ENCODE measurements at regions not wholly inside any gene's neighbourhood (a gene's known extent, or its start where the extent isn't known, plus 50 kb on each side); places are given as distances from the start of the nearest gene placed in this dataset.

GRCh38 chr15:93196135-93196670 is 107.2 kb upstream of the RGMA start:
- Histone ChIP-seq H3K4me1 (ENCODE audit: control insufficient read depth in 1 of 2, insufficient read depth in 2 of 2, low read length in 2 of 2) (no peaks in the 10 kb centered on the region), H3K4me2 (ENCODE audit: low read length) (no peak overlapping the region), H3K9me3 (ENCODE audit: control insufficient read depth in 1 of 2, insufficient read depth in 1 of 2, low read depth in 1 of 2, low read length in 2 of 2) (no peaks in the 10 kb centered on the region), H2AFZ (ENCODE audit: low read depth, low read length, poor library complexity, severe bottlenecking) (no peak overlapping the region), H3K27me3 (ENCODE audit: insufficient read depth, low read length) (peaks cover 41% of the 10 kb centered on the region), H3K9me2 (ENCODE audit: insufficient read depth) (no peaks in the 10 kb centered on the region), H3K79me2 (ENCODE audit: insufficient read depth, low read length) (no peaks in the 10 kb centered on the region), H3K36me3 (ENCODE audit: control insufficient read depth in 1 of 2, insufficient read depth in 2 of 2, low read length in 2 of 2) (no peaks in the 10 kb centered on the region), H4K20me1 (ENCODE audit: insufficient read depth) (no peaks in the 10 kb centered on the region), H3K27ac (ENCODE audit: low read depth, low read length) (no peak overlapping the region), H3K9ac (ENCODE audit: low read length) (no peak overlapping the region), H3K4me3 (replicated peaks in 1 of 2; ENCODE audit: low read depth in 1 of 2, low read length in 2 of 2) (no peak overlapping the region)
- ATAC-seq (no peak), DNase-seq (ENCODE audit: low read depth, low spot score) (no peak)
- no peak for TF ChIP-seq RAD21 (IDR thresholded peaks at IDR 0.05; ENCODE audit: low read depth)
- TF ChIP-seq POLR2AphosphoS5 (IDR thresholded peaks at IDR 0.05; ENCODE audit: low read depth, low read length): no peak
- no peak for TF ChIP-seq EZH2phosphoT487 (IDR thresholded peaks at IDR 0.05; ENCODE audit: borderline replicate concordance)
- TF ChIP-seq CTCF (IDR thresholded peaks at IDR 0.05 in 2 of 3, conservative IDR thresholded peaks at IDR 0.05 in 1 of 3; ENCODE audit: borderline replicate concordance in 1 of 3, insufficient read depth in 1 of 3, low read depth in 2 of 3, low read length in 2 of 3): no peak
- TF ChIP-seq MAX (IDR thresholded peaks at IDR 0.05): no peak
- no peak for TF ChIP-seq CBX3 (IDR thresholded peaks at IDR 0.05; ENCODE audit: low read depth)
- TF ChIP-seq, protein P1, sequence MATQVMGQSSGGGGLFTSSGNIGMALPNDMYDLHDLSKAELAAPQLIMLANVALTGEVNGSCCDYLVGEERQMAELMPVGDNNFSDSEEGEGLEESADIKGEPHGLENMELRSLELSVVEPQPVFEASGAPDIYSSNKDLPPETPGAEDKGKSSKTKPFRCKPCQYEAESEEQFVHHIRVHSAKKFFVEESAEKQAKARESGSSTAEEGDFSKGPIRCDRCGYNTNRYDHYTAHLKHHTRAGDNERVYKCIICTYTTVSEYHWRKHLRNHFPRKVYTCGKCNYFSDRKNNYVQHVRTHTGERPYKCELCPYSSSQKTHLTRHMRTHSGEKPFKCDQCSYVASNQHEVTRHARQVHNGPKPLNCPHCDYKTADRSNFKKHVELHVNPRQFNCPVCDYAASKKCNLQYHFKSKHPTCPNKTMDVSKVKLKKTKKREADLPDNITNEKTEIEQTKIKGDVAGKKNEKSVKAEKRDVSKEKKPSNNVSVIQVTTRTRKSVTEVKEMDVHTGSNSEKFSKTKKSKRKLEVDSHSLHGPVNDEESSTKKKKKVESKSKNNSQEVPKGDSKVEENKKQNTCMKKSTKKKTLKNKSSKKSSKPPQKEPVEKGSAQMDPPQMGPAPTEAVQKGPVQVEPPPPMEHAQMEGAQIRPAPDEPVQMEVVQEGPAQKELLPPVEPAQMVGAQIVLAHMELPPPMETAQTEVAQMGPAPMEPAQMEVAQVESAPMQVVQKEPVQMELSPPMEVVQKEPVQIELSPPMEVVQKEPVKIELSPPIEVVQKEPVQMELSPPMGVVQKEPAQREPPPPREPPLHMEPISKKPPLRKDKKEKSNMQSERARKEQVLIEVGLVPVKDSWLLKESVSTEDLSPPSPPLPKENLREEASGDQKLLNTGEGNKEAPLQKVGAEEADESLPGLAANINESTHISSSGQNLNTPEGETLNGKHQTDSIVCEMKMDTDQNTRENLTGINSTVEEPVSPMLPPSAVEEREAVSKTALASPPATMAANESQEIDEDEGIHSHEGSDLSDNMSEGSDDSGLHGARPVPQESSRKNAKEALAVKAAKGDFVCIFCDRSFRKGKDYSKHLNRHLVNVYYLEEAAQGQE (IDR thresholded peaks at IDR 0.05; ENCODE audit: low read depth): no peak
- TF ChIP-seq EGR1 (IDR thresholded peaks at IDR 0.05; ENCODE audit: low read depth): no peak
- TF ChIP-seq SIN3A (IDR thresholded peaks at IDR 0.05; ENCODE audit: low read depth): no peak
- TF ChIP-seq JUND (IDR thresholded peaks at IDR 0.05): no peak
- no peak for TF ChIP-seq FOSL1 (IDR thresholded peaks at IDR 0.05; ENCODE audit: low read depth)
- no peak for TF ChIP-seq POLR2A (IDR thresholded peaks at IDR 0.05; ENCODE audit: borderline replicate concordance, extremely low read depth, insufficient read depth, insufficient read length)
- no peak for TF ChIP-seq ELF1 (IDR thresholded peaks at IDR 0.05; ENCODE audit: borderline replicate concordance, low read depth)
- TF ChIP-seq, protein P2, sequence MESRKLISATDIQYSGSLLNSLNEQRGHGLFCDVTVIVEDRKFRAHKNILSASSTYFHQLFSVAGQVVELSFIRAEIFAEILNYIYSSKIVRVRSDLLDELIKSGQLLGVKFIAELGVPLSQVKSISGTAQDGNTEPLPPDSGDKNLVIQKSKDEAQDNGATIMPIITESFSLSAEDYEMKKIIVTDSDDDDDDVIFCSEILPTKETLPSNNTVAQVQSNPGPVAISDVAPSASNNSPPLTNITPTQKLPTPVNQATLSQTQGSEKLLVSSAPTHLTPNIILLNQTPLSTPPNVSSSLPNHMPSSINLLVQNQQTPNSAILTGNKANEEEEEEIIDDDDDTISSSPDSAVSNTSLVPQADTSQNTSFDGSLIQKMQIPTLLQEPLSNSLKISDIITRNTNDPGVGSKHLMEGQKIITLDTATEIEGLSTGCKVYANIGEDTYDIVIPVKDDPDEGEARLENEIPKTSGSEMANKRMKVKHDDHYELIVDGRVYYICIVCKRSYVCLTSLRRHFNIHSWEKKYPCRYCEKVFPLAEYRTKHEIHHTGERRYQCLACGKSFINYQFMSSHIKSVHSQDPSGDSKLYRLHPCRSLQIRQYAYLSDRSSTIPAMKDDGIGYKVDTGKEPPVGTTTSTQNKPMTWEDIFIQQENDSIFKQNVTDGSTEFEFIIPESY (IDR thresholded peaks at IDR 0.05; ENCODE audit: extremely low read depth, insufficient replicate concordance, low read length): no peak
- no peak for TF ChIP-seq ZFX (IDR thresholded peaks at IDR 0.05)
- no peak for TF ChIP-seq YY1 (IDR thresholded peaks at IDR 0.05; ENCODE audit: extremely low read depth, insufficient replicate concordance, low read depth, low read length)
- TF ChIP-seq ZNF274 (IDR thresholded peaks at IDR 0.05; ENCODE audit: low read depth, low read length): no peak
- intact Hi-C loops (cut with micrococcal nuclease): no loop called here
- CTCF ChIA-PET: no interaction called here
- RAD21 ChIA-PET (ENCODE audit: low non-redundant PET in 1 of 2, low total read pairs in 2 of 2, uncharacterized antibody in 2 of 2, unreplicated experiment in 2 of 2): no interaction called here
- POLR2A ChIA-PET: no interaction called here
- BruUV-seq (replicated peaks): no TSS peak
